K562 (cell line): ENCODE measurements at regions not wholly inside any gene's neighbourhood (a gene's known extent, or its start where the extent isn't known, plus 50 kb on each side); places are given as distances from the start of the nearest gene placed in this dataset.
A peak's percentile ranks its signal among the peaks of the same experiment; 100 is the strongest.

Source experiments
- ATAC-seq: fragments of 200-7000 bp; cut with Tn5 transposase; 3 replicates; pipeline ENCODE4 v1.9.1; 2020; ENCODE audit warnings: moderate library complexity
- BruUV-seq: library from RNA; stranded (reverse); fragments of 400-500 nt; replicated peaks from 2 replicates; lab custom pipeline; 2021; lab: Mats Ljungman, UMichigan
- CTCF ChIA-PET: fragments of 300-600 bp; formaldehyde crosslinking; extraction: SDS; loops from one replicate; lab custom pipeline; 2021; ENCODE audit warnings: low intra/inter-chr PET ratio; lab: Yijun Ruan, JAX
- POLR2A ChIA-PET: fragments of 300-600, 350-650 bp; sonication (Branson Sonifier 250); formaldehyde crosslinking; extraction: SDS; loops from one replicate; lab custom pipeline; 2021; ENCODE audit warnings: antibody characterized with exemption, inconsistent platforms; lab: Yijun Ruan, JAX
- DNase-seq, 4 experiments: peaks; one replicate each; pipeline versions ENCODE4 v3.0.0 to v3.0.0-alpha.2; 2011 to 2018; ENCODE audit warnings: low spot score in 3 of 4, mixed read lengths in 3 of 4; ENCODE audit errors: extremely low read depth in 1 of 4
- FAIRE-seq: peaks from 2 replicates; lab custom pipeline; 2011; peaks lifted over from hg19 to GRCh38; lab: Jason Lieb, UNC
- H2AFZ ChIP-seq: 2 replicates; pipeline ENCODE4 v1.6.0; 2011; ENCODE audit warnings: low read depth, low read length, control low read depth, inconsistent platforms
- H3K27ac ChIP-seq: fragments of 200-600 bp; 3 replicates; pipeline ENCODE4 v1.8.0; 2011; ENCODE audit warnings: low read depth, mild to moderate bottlenecking, control low read depth, inconsistent platforms, low read length, moderate library complexity, mixed read lengths; ENCODE audit errors: extremely low read depth
- H3K27me3 ChIP-seq, 2 experiments: fragments of 300-600 bp in 1 of 2; 2 replicates in 1 of 2; 3 replicates in 1 of 2; pipeline versions ENCODE4 v1.6.0 to v1.8.0; 2011; ENCODE audit warnings: inconsistent platforms in 2 of 2, low read length in 2 of 2, mild to moderate bottlenecking in 1 of 2, mixed read lengths in 1 of 2, moderate library complexity in 1 of 2; ENCODE audit not compliant: control insufficient read depth in 2 of 2, insufficient read depth in 2 of 2
- H3K36me3 ChIP-seq: fragments of 300-600 bp; 3 replicates; pipeline ENCODE4 v1.8.0; 2011; ENCODE audit warnings: mild to moderate bottlenecking, low read length, inconsistent platforms; ENCODE audit not compliant: control insufficient read depth, insufficient read depth
- H3K4me1 ChIP-seq, 2 experiments: fragments of 200-600 bp in 1 of 2; replicated peaks in 1 of 2; 2 replicates in 1 of 2; 3 replicates in 1 of 2; pipeline versions ENCODE4 v1.5.1 to v1.8.0; 2011; ENCODE audit warnings: inconsistent platforms in 2 of 2, low read length in 2 of 2, mild to moderate bottlenecking in 1 of 2, mixed read lengths in 1 of 2, moderate library complexity in 1 of 2; ENCODE audit not compliant: control insufficient read depth in 2 of 2, insufficient read depth in 2 of 2
- H3K4me2 ChIP-seq: 2 replicates; pipeline ENCODE4 v1.6.1; 2011; ENCODE audit warnings: low read length, control low read depth, inconsistent platforms, mixed read lengths; ENCODE audit not compliant: insufficient read depth
- H3K4me3 ChIP-seq: fragments of 200-600 bp; sonication (generic), shearing (Covaris generic); 2 replicates; pipeline ENCODE4 v1.5.1; 2016; ENCODE audit warnings: control low read depth, inconsistent platforms
- H3K79me2 ChIP-seq: fragments of 200-600 bp; 3 replicates; pipeline ENCODE4 v1.8.0; 2011; ENCODE audit warnings: low read length, inconsistent platforms; ENCODE audit not compliant: control insufficient read depth, insufficient read depth
- H3K9ac ChIP-seq, 2 experiments: 2 replicates each; pipeline versions ENCODE4 v1.6.0 to v1.6.1; 2011; ENCODE audit warnings: low read depth in 2 of 2, low read length in 2 of 2, control low read depth in 1 of 2, inconsistent platforms in 1 of 2, mild to moderate bottlenecking in 1 of 2, mixed read lengths in 1 of 2; ENCODE audit not compliant: insufficient read depth in 1 of 2
- H3K9me1 ChIP-seq: one replicate; pipeline ENCODE4 v1.6.0; 2011; ENCODE audit warnings: inconsistent platforms, mild to moderate bottlenecking, low read length, moderate library complexity; ENCODE audit not compliant: control insufficient read depth, insufficient read depth
- H3K9me3 ChIP-seq: replicated peaks from 2 replicates; pipeline ENCODE4 v1.5.1; 2011; ENCODE audit warnings: low read depth, low read length, inconsistent platforms; ENCODE audit not compliant: control insufficient read depth, insufficient read depth
- H4K20me1 ChIP-seq: replicated peaks from 2 replicates; pipeline ENCODE4 v1.6.1; 2011; ENCODE audit warnings: low read length, inconsistent platforms, mixed read lengths; ENCODE audit not compliant: control insufficient read depth, insufficient read depth
- BHLHE40 ChIP-seq: IDR thresholded peaks from 2 replicates; pipeline ENCODE4 v1.6.1; 2011; ENCODE audit warnings: low read length, improper control_type of control experiment
- BMI1 ChIP-seq: fragments of 150-350 bp; IDR thresholded peaks from 2 replicates; pipeline ENCODE4 v1.6.1; 2014; ENCODE audit warnings: low read length
- CTCF ChIP-seq, 3 experiments: IDR thresholded peaks in 2 of 3; conservative IDR thresholded peaks in 1 of 3; 2 replicates each; pipeline ENCODE4 v1.5.1; 2011 to 2012; ENCODE audit warnings: low read length in 3 of 3, mild to moderate bottlenecking in 3 of 3, control low read depth in 2 of 3, improper control_type of control experiment in 1 of 3, inconsistent platforms in 1 of 3, low read depth in 1 of 3, mixed read lengths in 1 of 3, moderate library complexity in 1 of 3; ENCODE audit not compliant: insufficient read depth in 2 of 3
- RAD21 ChIP-seq, 2 experiments: fragments of 250-450 bp in 1 of 2; fragments of 450-650 bp in 1 of 2; sonication (Bioruptor Pico) in 1 of 2; formaldehyde crosslinking in 1 of 2; IDR thresholded peaks in 1 of 2; conservative IDR thresholded peaks in 1 of 2; 2 replicates each; pipeline versions ENCODE4 v1.4.0 to v1.8.0; 2020 to 2022; ENCODE audit warnings: mild to moderate bottlenecking in 2 of 2, moderate library complexity in 1 of 2
- REST ChIP-seq, 2 experiments: fragments of 450-650 bp; formaldehyde crosslinking in 1 of 2; IDR thresholded peaks; 2 replicates each; pipeline versions ENCODE4 v1.4.0 to v1.6.1; 2014 to 2020; ENCODE audit warnings: mild to moderate bottlenecking in 2 of 2, borderline replicate concordance in 1 of 2, low read depth in 1 of 2
- SMC3 ChIP-seq: conservative IDR thresholded peaks from 2 replicates; pipeline ENCODE4 v1.6.1; 2011; ENCODE audit warnings: low read depth, low read length, improper control_type of control experiment; ENCODE audit not compliant: insufficient read depth
- ZNF57 ChIP-seq: fragments of 450-650 bp; formaldehyde crosslinking; IDR thresholded peaks from 2 replicates; pipeline ENCODE4 v1.4.0; 2020; ENCODE audit warnings: mild to moderate bottlenecking, moderate library complexity
- ZNF830 ChIP-seq: fragments of 250-450 bp; sonication (Bioruptor Pico); IDR thresholded peaks from 2 replicates; pipeline ENCODE4 v1.5.0; 2021; ENCODE audit warnings: mild to moderate bottlenecking
- WGBS: fragments of 100-300 bp; shearing (Covaris generic); methylation state at CpG from one replicate; pipeline ENCODE4 v1.1.6; 2016; ENCODE audit warnings: low coverage, mixed read lengths; ENCODE audit not compliant: insufficient coverage; ENCODE audit errors: missing lambda C conversion rate; 5-methylcytosine and 5-hydroxymethylcytosine counted together
- in situ Hi-C: fragments of 300-500 bp; cut with MboI; formaldehyde crosslinking; loops from 4 replicates; pipeline ENCODE4 v1.15.0; 2018; ENCODE audit warnings: inconsistent platforms, mixed read lengths
- intact Hi-C: fragments of 100-400 bp; cut with micrococcal nuclease; formaldehyde crosslinking; loops from 2 replicates; pipeline ENCODE4 v1.14.2; 2022
- TF ChIP-seq, protein P1 (sequence below): sonication (generic); formaldehyde crosslinking; IDR thresholded peaks from 2 replicates; pipeline ENCODE4 v1.8.1; 2022; ENCODE audit warnings: missing genetic modification reagents

GRCh38 chr7:9091282-9091681, 657.9 kb downstream of the NXPH1 start:
- no peak overlapping the region for H3K9ac ChIP-seq
- no TSS peak for BruUV-seq
- POLR2A ChIA-PET, result no interaction called here
- FAIRE-seq (no peak), ATAC-seq (peak; percentile 48; the same call in 2 of the 3 replicates), DNase-seq (peak in 2 of 4 experiments; percentile 9 to 14)
- no peaks in the 10 kb centered on the region for H4K20me1 ChIP-seq
- no peak overlapping the region for H3K4me2 ChIP-seq
- in situ Hi-C loops, result no loop called here
- H3K4me3 ChIP-seq, result no peak overlapping the region
- H3K9me1 ChIP-seq, result no peaks in the 10 kb centered on the region
- H3K79me2 ChIP-seq, result no peaks in the 10 kb centered on the region
- intact Hi-C loops, result loop anchor here (1.0 to 5.0 kb wide), 2 partner anchors 654 to 673 kb away; no protein-coding TSS in a partner anchor
- H2AFZ ChIP-seq, result no peak overlapping the region
- no peaks in the 10 kb centered on the region for H3K27me3 ChIP-seq
- H3K4me1 ChIP-seq, result no peaks in the 10 kb centered on the region
- no peaks in the 10 kb centered on the region for H3K9me3 ChIP-seq
- H3K27ac ChIP-seq, result no peak overlapping the region
- H3K36me3 ChIP-seq, result no peaks in the 10 kb centered on the region
- 0% methylated on average over 3 of the region's 3 CpGs for WGBS
- CTCF ChIA-PET, result no interaction called here
- TF ChIP-seq SMC3 (0 out of 2 replicates have a peak, but pooled peaks have one; percentile 20), ZNF830 (CRISPR knock-in tag) (no peak), BHLHE40 (0 out of 2 replicates have a peak, but pooled peaks have one; percentile 17), REST (IDR thresholded peaks at IDR 0.05; ENCODE audit: borderline replicate concordance) (peak; percentile 44; the same call in 1 of the 2 replicates), REST (CRISPR knock-in tag; IDR thresholded peaks at IDR 0.05; ENCODE audit: low read depth) (no peak), CTCF (IDR thresholded peaks at IDR 0.05 in 2 of 3, conservative IDR thresholded peaks at IDR 0.05 in 1 of 3; ENCODE audit: insufficient read depth in 2 of 3, low read depth in 1 of 3, low read length in 3 of 3) (peak; percentile 16 to 43 (median 28); a peak in 3 of 6 replicates), BMI1 (no peak), RAD21 (CRISPR knock-in tag; conservative IDR thresholded peaks at IDR 0.05 in 1 of 2, IDR thresholded peaks at IDR 0.05 in 1 of 2) (peak; percentile 17 to 55; a peak in 2 of 4 replicates), ZNF57 (CRISPR knock-in tag) (no peak)
- TF ChIP-seq, protein P1, sequence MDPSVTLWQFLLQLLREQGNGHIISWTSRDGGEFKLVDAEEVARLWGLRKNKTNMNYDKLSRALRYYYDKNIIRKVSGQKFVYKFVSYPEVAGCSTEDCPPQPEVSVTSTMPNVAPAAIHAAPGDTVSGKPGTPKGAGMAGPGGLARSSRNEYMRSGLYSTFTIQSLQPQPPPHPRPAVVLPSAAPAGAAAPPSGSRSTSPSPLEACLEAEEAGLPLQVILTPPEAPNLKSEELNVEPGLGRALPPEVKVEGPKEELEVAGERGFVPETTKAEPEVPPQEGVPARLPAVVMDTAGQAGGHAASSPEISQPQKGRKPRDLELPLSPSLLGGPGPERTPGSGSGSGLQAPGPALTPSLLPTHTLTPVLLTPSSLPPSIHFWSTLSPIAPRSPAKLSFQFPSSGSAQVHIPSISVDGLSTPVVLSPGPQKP, result no peak
